Testis (tissue), 2 donors: ENCODE measurements at regions not wholly inside any gene's neighbourhood (a gene's known extent, or its start where the extent isn't known, plus 50 kb on each side); places are given as distances from the start of the nearest gene placed in this dataset.

Source experiments
- CTCF ChIP-seq, 3 experiments: fragments of 450-650 bp in 2 of 3; fragments of 200-600 bp in 1 of 3; sonication (generic) in 1 of 3; IDR thresholded peaks; one replicate each; pipeline ENCODE4 v1.5.1; 2016 to 2019; ENCODE audit warnings: antibody characterized with exemption in 3 of 3, mild to moderate bottlenecking in 2 of 3, moderate library complexity in 1 of 3
- POLR2A ChIP-seq: fragments of 450-650 bp; IDR thresholded peaks from one replicate; pipeline ENCODE4 v1.6.1; 2017; ENCODE audit warnings: antibody characterized with exemption, mild to moderate bottlenecking, moderate library complexity

GRCh38 chr5:89273289-89273688 lies 390.3 kb upstream of the MEF2C start:
- TF ChIP-seq CTCF (IDR thresholded peaks at IDR 0.05), result no peak
- TF ChIP-seq POLR2A, result no peak
